SH-SY5Y (cell line): ENCODE measurements at regions not wholly inside any gene's neighbourhood (a gene's known extent, or its start where the extent isn't known, plus 50 kb on each side); places are given as distances from the start of the nearest gene placed in this dataset.

Experiments used
- GATA2 ChIP-seq: IDR thresholded peaks from 2 replicates; pipeline ENCODE4 v1.6.1; 2011; ENCODE audit warnings: mild to moderate bottlenecking, low read depth, low read length
- GATA3 ChIP-seq: IDR thresholded peaks from 2 replicates; pipeline ENCODE4 v1.6.1; 2011; ENCODE audit warnings: low read depth, mild to moderate bottlenecking, low read length, moderate library complexity

DNA sequence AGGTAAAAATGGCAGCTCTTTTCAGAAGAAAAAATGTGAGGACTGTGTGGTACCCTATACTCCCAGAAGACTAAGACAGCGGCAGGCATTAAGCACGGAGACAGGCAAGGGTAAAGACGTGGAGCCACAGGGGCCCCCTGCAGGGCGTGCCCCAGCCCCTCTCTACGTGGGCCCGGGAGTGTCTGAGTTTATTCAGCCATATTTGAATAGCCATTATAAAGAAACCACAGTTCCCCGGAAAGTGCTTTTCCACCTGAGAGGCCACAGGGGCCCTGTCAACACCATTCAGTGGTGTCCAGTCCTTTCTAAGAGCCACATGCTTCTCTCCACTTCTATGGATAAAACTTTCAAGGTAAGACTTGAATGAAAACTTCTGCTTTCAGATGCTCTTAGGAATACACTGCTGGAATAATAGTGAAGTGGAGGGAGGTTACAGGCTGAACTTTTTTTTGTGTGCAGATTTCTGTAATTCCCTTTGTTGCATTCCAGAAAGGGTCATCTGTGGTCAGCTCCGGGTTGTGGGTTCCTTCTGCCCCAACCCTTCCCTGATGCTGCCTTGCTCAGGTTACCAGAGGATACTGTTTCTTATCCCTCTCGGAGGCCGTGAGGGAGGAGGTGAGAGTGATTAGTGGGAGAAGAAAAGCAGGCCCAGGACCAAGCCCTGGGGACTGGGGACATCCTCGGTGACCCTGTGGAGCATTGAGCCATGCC, 58.4 kb downstream of the SLC25A47 start:
- no peak for TF ChIP-seq GATA2
- TF ChIP-seq GATA3, result no peak

DNA sequence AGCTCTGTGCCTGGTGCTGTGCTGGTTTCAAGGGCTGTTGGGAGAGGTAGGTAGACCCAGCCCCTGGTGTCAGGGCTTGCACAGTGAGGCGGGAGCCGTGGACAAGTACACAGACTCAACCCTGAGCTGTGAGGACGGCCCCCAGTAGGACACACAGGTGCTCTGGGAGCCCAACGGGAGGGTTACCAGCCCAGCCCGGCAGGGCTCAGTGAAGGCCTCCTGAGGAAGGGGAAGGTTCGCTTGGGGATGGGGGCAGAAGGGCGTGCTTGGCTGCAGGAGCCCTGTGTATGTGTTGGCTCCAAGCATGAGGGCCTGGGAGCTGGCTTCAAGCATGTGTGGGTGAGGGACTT, 58.9 kb downstream of the SLC25A47 start:
- TF ChIP-seq GATA2 (no peak), GATA3 (no peak)

- no peak for TF ChIP-seq GATA2
- no peak for TF ChIP-seq GATA3
These were observed 60.6 kb downstream of the SLC25A47 start for GRCh38 chr14:100383727-100384158.

DNA sequence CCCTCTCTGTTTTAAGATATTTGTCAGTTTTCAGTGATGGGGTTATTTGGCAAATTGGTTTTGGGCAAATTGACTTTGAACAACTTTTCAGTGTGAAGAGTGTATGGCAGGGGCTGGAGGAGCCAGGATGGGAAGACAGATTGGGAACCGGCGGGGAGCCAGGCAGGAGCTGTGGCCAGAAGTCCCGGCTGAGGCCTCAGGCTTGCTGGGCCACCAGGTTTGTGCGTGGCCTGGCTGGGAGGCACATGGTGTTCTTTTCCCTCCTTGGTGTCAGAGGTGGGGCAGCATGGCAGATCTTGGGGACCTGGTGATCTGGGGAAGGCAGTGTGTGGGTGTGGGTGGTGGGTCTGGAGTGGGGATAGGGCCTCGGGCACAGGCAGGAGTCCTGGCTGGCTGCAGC, 61.1 kb downstream of the SLC25A47 start:
- no peak for TF ChIP-seq GATA2
- TF ChIP-seq GATA3, result no peak

DNA sequence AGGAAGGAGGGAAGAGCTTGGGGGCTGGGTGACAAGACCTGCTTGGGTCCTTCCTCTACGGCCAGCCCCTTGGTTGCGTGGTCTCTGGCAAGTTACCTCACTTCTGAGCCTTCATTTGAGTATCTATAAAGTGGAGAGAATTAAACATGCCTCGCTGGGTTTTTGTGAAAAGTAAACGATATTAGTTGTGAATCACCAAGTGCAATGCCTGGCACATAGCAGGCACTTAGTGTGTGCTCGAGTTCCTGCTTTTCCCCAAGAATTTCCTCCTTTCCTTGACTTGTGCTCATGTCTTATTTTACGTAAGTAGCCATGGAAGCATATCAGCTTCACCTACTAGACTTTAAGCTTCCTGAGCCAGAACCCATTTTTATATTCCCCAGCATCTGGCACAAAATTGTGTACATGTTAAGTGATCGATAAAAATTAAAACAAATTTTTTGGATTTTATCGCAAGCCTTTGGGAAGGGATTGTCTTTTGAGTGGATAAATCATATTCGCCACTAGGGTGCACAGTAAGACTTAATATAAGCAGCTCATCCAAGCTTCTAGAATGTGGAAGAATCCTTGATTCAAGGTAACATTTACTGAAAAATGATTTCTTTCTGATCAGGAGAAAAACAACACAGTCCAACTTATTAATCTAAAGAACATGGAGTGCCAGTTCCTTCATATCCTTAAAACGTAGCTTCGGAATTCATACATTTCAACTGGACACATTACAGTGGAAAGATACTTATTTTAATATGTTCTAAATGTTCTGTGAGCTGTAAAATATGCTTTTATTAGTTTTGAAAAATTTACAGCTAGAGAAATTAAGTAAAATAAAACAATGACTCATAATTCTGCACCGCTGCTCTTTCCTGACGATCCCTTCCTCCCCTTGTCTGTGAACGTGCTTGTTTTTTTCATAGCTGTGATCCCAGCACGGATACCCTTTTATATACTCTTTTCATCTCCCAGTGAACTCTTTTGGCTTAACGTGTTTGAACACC, 62.0 kb downstream of the SLC25A47 start:
- TF ChIP-seq GATA2 (no peak), GATA3 (no peak)

DNA sequence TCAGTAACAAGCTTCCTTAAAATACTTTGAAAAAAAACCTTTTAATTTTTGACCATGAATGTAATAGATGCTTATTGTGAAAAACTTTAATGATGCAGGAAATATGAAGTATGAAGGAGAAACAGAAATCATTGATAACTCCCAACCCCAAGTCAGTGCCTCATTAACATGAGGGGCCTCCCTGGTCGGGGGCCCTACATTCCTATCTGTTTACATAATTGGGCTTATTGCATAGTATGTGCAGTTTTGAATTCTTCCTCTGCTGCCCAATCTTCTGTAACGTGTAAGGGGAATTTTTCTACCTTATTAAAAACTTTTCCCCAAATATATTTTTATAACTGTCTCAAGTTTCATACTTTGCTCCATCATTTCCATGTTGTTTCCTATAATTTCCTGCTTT, 63.0 kb downstream of the SLC25A47 start:
- TF ChIP-seq GATA3 (no peak), GATA2 (no peak)

DNA sequence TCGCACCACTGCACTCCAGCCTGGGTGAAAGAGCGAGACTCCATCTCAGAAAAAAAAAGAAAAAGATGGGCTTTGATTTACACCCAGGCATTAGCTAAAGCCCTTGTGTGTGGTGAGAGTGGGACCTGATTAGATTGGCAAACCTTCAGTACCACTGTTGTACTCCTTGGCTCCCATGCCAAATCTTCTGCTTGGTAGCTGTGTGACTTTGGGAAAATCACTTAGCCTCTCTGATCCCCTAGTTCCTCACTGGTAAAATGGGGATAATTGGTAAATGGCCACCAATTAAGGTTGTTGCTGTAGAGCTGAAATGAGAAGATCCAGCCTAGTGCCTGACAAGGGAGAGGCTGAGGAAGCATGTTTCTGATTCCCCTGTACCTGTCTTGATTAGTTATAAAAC, 63.7 kb downstream of the SLC25A47 start:
- TF ChIP-seq GATA3 (no peak), GATA2 (no peak)

DNA sequence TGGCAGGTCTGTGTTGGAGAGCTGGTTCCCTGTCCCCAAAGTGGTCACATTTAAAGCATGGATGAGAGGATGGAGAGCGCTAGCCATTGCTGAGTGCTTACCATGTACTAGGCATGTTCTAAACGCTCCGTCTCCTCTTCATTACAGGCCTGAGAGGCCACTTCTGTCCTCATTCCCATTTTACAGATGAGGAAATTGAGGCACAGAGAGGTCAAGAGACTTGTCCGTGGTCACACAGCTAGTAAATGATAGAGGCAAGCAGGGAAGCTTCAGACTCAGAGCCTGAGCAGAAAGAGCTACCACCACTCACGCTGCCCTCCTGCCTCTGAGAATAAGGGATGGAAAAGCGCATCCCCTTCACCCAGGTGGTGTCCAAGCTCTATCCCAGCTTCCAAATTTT, 64.3 kb downstream of the SLC25A47 start:
- TF ChIP-seq GATA2 (no peak), GATA3 (no peak)

DNA sequence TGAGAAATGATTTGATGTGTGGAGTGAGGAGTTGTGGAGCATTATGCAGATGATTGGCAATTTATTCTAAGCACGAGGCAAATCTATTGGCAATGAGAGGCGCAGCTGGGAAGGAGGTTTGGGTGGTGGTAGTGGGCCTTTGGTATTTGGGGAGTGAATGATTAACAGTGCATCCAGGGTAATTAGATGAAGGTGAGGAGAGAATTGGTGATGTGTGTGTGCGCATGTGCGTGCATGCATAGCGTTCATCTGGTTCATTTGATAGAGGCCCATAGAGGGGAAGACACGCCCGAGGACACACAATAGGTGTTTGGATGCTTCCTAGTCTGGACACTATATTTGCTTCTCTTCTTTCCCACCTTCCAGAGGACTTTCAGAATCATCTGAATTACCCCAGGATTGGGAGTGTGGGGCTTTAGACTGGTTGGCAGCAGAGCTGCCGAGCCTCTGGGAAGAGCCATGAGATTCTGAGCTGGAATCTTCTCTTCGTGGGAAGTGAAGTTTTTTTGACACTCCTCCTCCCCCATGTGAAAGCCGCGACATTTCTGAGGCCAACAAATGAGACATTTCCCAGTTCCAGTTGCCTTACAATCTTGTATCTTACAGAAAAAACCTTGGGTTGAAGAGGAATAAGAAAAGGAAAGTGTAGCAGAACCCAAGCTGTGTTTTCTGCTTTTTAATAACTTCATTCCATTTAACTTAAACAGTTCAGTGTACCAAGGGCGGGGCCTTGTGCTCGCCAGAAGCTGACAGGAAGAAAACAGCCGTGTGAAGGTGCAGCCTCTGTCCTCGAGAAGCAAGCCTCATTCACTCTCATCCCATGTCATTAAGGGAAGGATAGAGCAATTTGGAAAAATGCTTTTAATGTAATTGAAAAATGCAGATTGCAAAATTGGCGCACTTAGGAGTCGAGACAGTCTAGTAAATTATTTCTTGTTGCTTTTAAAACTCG, 65.2 kb downstream of the SLC25A47 start:
- TF ChIP-seq GATA2 (no peak), GATA3 (no peak)

DNA sequence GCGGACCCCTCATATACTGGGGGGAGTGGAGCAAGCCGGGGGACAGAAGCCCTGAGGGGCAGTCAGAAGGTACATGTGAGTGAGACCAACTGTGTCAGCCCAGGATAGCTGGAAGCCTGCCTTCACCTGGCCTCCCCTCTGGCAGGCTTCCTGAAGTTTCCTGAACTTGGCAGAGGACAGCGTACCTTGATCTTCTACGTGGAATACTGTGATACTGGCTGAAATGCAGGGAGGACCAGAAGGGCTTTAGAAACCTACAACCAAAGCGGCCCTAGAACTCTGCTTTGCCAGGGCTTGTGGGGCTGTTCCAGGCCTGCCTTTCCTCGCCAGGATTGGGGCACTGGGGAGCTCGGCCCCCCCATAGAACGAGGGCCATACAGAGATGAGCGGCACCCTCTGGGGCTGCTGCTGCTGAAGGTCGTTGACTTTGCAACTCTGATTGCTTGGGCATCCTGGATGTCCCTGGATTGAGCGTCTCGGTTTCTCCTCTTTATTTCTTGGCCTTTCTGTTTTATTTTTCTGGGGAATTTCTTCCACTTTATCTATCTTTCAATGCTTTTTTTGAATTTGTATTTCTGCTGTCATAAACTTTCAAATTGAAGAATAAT, 66.5 kb downstream of the SLC25A47 start:
- no peak for TF ChIP-seq GATA3
- TF ChIP-seq GATA2, result no peak

GRCh38 chr14:100391173-100391572, 68.0 kb downstream of the SLC25A47 start:
- no peak for TF ChIP-seq GATA2
- no peak for TF ChIP-seq GATA3

DNA sequence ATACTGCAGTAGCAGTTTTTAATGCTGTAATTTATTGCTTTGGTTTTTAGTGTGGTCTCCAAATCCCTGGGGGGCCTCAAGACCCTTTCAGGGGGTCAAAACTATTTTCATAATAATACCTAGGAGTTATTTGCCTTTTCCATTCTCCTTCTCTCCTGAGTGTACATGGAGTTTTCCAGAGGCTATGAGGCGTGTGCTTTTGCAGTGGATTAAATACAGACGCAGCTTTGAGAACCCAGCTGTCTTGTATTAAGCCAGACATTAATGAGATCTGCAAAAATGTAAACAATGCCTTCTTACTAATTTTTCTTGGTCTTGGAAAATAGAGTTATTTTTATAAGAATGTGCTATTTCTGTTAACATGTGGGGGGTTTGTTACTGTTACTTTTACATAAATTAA, 68.6 kb downstream of the SLC25A47 start:
- TF ChIP-seq GATA2, result no peak
- no peak for TF ChIP-seq GATA3

- TF ChIP-seq GATA3 (no peak), GATA2 (no peak)
These were observed 69.2 kb downstream of the SLC25A47 start for GRCh38 chr14:100392356-100392755.
